H1 (cell line): ENCODE measurements at regions not wholly inside any gene's neighbourhood (a gene's known extent, or its start where the extent isn't known, plus 50 kb on each side); places are given as distances from the start of the nearest gene placed in this dataset.

Source experiments
- CTCF ChIA-PET: fragments of 300-600 bp; sonication (Branson Sonifier 250); formaldehyde crosslinking; loops from one replicate; lab custom pipeline; 2021; ENCODE audit not compliant: partially characterized antibody; lab: Charles Lee
- POLR2A ChIA-PET: fragments of 300-600 bp; sonication (Branson Sonifier 250); formaldehyde crosslinking; loops from one replicate; lab custom pipeline; 2021; ENCODE audit warnings: inconsistent platforms; ENCODE audit not compliant: partially characterized antibody; lab: Charles Lee
- DNase-seq, 2 experiments: peaks; one replicate each; pipeline versions ENCODE4 v3.0.0 to v3.0.0-alpha.2; 2010 to 2022; ENCODE audit warnings: low spot score in 2 of 2, low read depth in 1 of 2, mixed read lengths in 1 of 2
- FAIRE-seq: peaks from 2 replicates; lab custom pipeline; 2011; peaks lifted over from hg19 to GRCh38; lab: Jason Lieb, UNC
- H2AFZ ChIP-seq: 2 replicates; pipeline ENCODE4 v1.8.1; 2012; ENCODE audit warnings: low read length, inconsistent platforms
- H2AK5ac ChIP-seq: 2 replicates; pipeline ENCODE4 v1.6.1; 2013; ENCODE audit warnings: low read depth, low read length
- H2BK120ac ChIP-seq: replicated peaks from 2 replicates; pipeline ENCODE3; 2013; ENCODE audit warnings: low read depth, low read length, inconsistent platforms
- H2BK12ac ChIP-seq: 2 replicates; pipeline ENCODE4 v1.6.1; 2013; ENCODE audit warnings: low read depth, low read length
- H2BK15ac ChIP-seq: 2 replicates; pipeline ENCODE4 v1.6.1; 2013; ENCODE audit warnings: low read length
- H2BK20ac ChIP-seq: 2 replicates; pipeline ENCODE4 v1.6.1; 2013; ENCODE audit warnings: low read length
- H2BK5ac ChIP-seq: 2 replicates; pipeline ENCODE4 v1.6.1; 2013; ENCODE audit warnings: low read depth, low read length
- H3K14ac ChIP-seq: 2 replicates; pipeline ENCODE4 v1.6.1; 2013; ENCODE audit warnings: inconsistent platforms; ENCODE audit not compliant: insufficient read length
- H3K18ac ChIP-seq: 2 replicates; pipeline ENCODE4 v1.6.1; 2013; ENCODE audit warnings: low read length; ENCODE audit errors: extremely low read depth
- H3K23ac ChIP-seq: 2 replicates; pipeline ENCODE4 v1.6.1; 2013; ENCODE audit warnings: inconsistent platforms; ENCODE audit not compliant: insufficient read length
- H3K23me2 ChIP-seq: 2 replicates; pipeline ENCODE4 v1.6.1; 2013; ENCODE audit warnings: low read depth, low read length
- H3K27ac ChIP-seq: 2 replicates; pipeline ENCODE4 v1.6.1; 2011; ENCODE audit warnings: low read depth, low read length, inconsistent platforms
- H3K27me3 ChIP-seq, 4 experiments: replicated peaks in 1 of 4; 1 replicate in 1 of 4; 2 replicates in 3 of 4; pipeline versions ENCODE4 v1.6.1 to v1.8.1; 2011 to 2013; ENCODE audit warnings: low read length in 3 of 4, mild to moderate bottlenecking in 3 of 4, inconsistent platforms in 2 of 4, mixed read lengths in 2 of 4, moderate library complexity in 1 of 4; ENCODE audit not compliant: control insufficient read depth in 3 of 4, insufficient read depth in 3 of 4; ENCODE audit errors: extremely low read depth in 1 of 4
- H3K36me3 ChIP-seq, 4 experiments: 2 replicates each; pipeline versions ENCODE4 v1.6.1 to v1.8.1; 2011 to 2013; ENCODE audit warnings: mild to moderate bottlenecking in 4 of 4, low read length in 3 of 4, moderate library complexity in 2 of 4, control low read depth in 1 of 4, inconsistent platforms in 1 of 4; ENCODE audit not compliant: insufficient read depth in 4 of 4, control insufficient read depth in 2 of 4
- H3K4ac ChIP-seq: replicated peaks from 2 replicates; pipeline ENCODE3; 2013; ENCODE audit warnings: low read length, low read depth, mixed read lengths, inconsistent platforms; ENCODE audit not compliant: insufficient read length
- H3K4me1 ChIP-seq, 4 experiments: replicated peaks in 1 of 4; 1 replicate in 1 of 4; 2 replicates in 3 of 4; pipeline versions ENCODE4 v1.6.1 to v1.8.1; 2011 to 2013; ENCODE audit warnings: low read length in 3 of 4, inconsistent platforms in 2 of 4, mixed read lengths in 1 of 4; ENCODE audit not compliant: insufficient read depth in 4 of 4, control insufficient read depth in 3 of 4
- H3K4me2 ChIP-seq, 2 experiments: 2 replicates each; pipeline versions ENCODE4 v1.6.1 to v1.8.1; 2011 to 2013; ENCODE audit warnings: low read depth in 2 of 2, low read length in 2 of 2, control low read depth in 1 of 2, inconsistent platforms in 1 of 2, mild to moderate bottlenecking in 1 of 2; ENCODE audit not compliant: insufficient read depth in 1 of 2
- H3K4me3 ChIP-seq, 4 experiments: fragments of 200-600, 300-600 bp in 1 of 4; sonication (generic), shearing (Covaris generic), sonication (Bioruptor Twin) in 1 of 4; 2 replicates each; pipeline versions ENCODE4 v1.5.1 to v1.8.1; 2011 to 2016; ENCODE audit warnings: low read length in 4 of 4, low read depth in 3 of 4, control low read depth in 2 of 4, inconsistent platforms in 2 of 4, mild to moderate bottlenecking in 2 of 4, mixed read lengths in 1 of 4, moderate library complexity in 1 of 4; ENCODE audit not compliant: insufficient read depth in 2 of 4; ENCODE audit errors: extremely low read depth in 1 of 4
- H3K56ac ChIP-seq: replicated peaks from 2 replicates; pipeline ENCODE3; 2013; ENCODE audit warnings: low read depth, mild to moderate bottlenecking, mixed read lengths, low read length, inconsistent platforms; ENCODE audit not compliant: insufficient read length
- H3K79me1 ChIP-seq: 2 replicates; pipeline ENCODE4 v1.6.1; 2013; ENCODE audit warnings: low read depth, low read length, control low read depth
- H3K79me2 ChIP-seq, 2 experiments: 2 replicates each; pipeline versions ENCODE4 v1.6.1 to v1.8.1; 2012 to 2013; ENCODE audit warnings: low read length in 2 of 2, mild to moderate bottlenecking in 2 of 2, inconsistent platforms in 1 of 2; ENCODE audit not compliant: insufficient read depth in 2 of 2, control insufficient read depth in 1 of 2
- H3K9ac ChIP-seq, 4 experiments: replicated peaks in 1 of 4; 1 replicate in 1 of 4; 2 replicates in 3 of 4; pipeline versions ENCODE4 v1.6.1 to v1.8.1; 2011 to 2013; ENCODE audit warnings: low read depth in 3 of 4, low read length in 3 of 4, control low read depth in 2 of 4, mild to moderate bottlenecking in 2 of 4, moderate library complexity in 2 of 4, inconsistent platforms in 1 of 4; ENCODE audit errors: extremely low read depth in 1 of 4
- H3K9me3 ChIP-seq, 2 experiments: 2 replicates each; pipeline versions ENCODE4 v1.6.1 to v1.8.1; 2012 to 2013; ENCODE audit warnings: mild to moderate bottlenecking in 2 of 2, moderate library complexity in 2 of 2, control low read depth in 1 of 2, inconsistent platforms in 1 of 2, low read depth in 1 of 2, low read length in 1 of 2, mixed read lengths in 1 of 2; ENCODE audit not compliant: insufficient read depth in 2 of 2
- H4K20me1 ChIP-seq, 2 experiments: replicated peaks in 1 of 2; 2 replicates each; pipeline versions ENCODE3 to v1.8.1; 2011 to 2013; ENCODE audit warnings: inconsistent platforms in 2 of 2, low read length in 2 of 2, mild to moderate bottlenecking in 1 of 2; ENCODE audit not compliant: insufficient read depth in 2 of 2, control insufficient read depth in 1 of 2
- H4K5ac ChIP-seq: 2 replicates; pipeline ENCODE4 v1.6.1; 2013; ENCODE audit warnings: low read length, low read depth, mixed read lengths, inconsistent platforms; ENCODE audit not compliant: insufficient read length
- H4K8ac ChIP-seq: 2 replicates; pipeline ENCODE4 v1.8.0; 2013; ENCODE audit warnings: mild to moderate bottlenecking, moderate library complexity, low read length, inconsistent platforms; ENCODE audit not compliant: insufficient read depth; ENCODE audit errors: extremely low read depth
- H4K91ac ChIP-seq: replicated peaks from 2 replicates; pipeline ENCODE3; 2013; ENCODE audit warnings: low read length, mixed read lengths, inconsistent platforms; ENCODE audit not compliant: insufficient read length
- CBX5 ChIP-seq: fragments of 300-800, 300-1000 bp; sonication (generic); IDR thresholded peaks from 2 replicates; pipeline ENCODE4 v1.7.1; 2016; ENCODE audit warnings: antibody characterized with exemption, low read length, low read depth
- CEBPB ChIP-seq: IDR thresholded peaks from 2 replicates; pipeline ENCODE4 v1.6.1; 2012; ENCODE audit warnings: low read depth, low read length
- GTF2F1 ChIP-seq: IDR thresholded peaks from 2 replicates; pipeline ENCODE4 v1.6.1; 2012; ENCODE audit warnings: low read depth, low read length, improper control_type of control experiment, borderline replicate concordance
- HDAC6 ChIP-seq: IDR thresholded peaks from one replicate; pipeline ENCODE4 v1.7.1; 2012; ENCODE audit warnings: low read depth, mild to moderate bottlenecking, inconsistent platforms, low read length, moderate library complexity
- KDM4A ChIP-seq: IDR thresholded peaks from one replicate; pipeline ENCODE4 v1.7.1; 2012; ENCODE audit warnings: low read depth, mild to moderate bottlenecking, moderate library complexity, low read length, inconsistent platforms; ENCODE audit not compliant: severe bottlenecking
- NANOG ChIP-seq: IDR thresholded peaks from 2 replicates; pipeline ENCODE4 v1.6.1; 2011; ENCODE audit warnings: low read length, low read depth, mild to moderate bottlenecking, inconsistent platforms; ENCODE audit not compliant: insufficient read depth, poor library complexity, severe bottlenecking
- SIRT6 ChIP-seq: IDR thresholded peaks from one replicate; pipeline ENCODE4 v1.7.1; 2012; ENCODE audit warnings: low read length, inconsistent platforms
- SP4 ChIP-seq: IDR thresholded peaks from 2 replicates; pipeline ENCODE4 v1.6.1; 2012; ENCODE audit warnings: low read length, inconsistent platforms
- TAF7 ChIP-seq: optimal IDR thresholded peaks from 2 replicates; pipeline ENCODE3; 2011; ENCODE audit warnings: low read depth, mild to moderate bottlenecking, inconsistent platforms, low read length, moderate library complexity, borderline replicate concordance
- WGBS, 2 experiments: shearing (Covaris generic) in 1 of 2; methylation state at CpG; one replicate each; pipeline versions ENCODE4 v1.1.6 to v1.1.7; 2013 to 2015; ENCODE audit warnings: low lambda C conversion rate in 2 of 2, mixed read lengths in 2 of 2, inconsistent platforms in 1 of 2, low coverage in 1 of 2, missing lambda C conversion rate in 1 of 2; ENCODE audit not compliant: insufficient replicate concordance in 2 of 2, insufficient coverage in 1 of 2, insufficient read length in 1 of 2; ENCODE audit errors: extremely low coverage in 1 of 2, missing lambda C conversion rate in 1 of 2; 5-methylcytosine and 5-hydroxymethylcytosine counted together
- TF ChIP-seq, protein P1 (sequence below): IDR thresholded peaks from 2 replicates; pipeline ENCODE4 v1.6.1; 2012; ENCODE audit warnings: low read length, inconsistent platforms

DNA sequence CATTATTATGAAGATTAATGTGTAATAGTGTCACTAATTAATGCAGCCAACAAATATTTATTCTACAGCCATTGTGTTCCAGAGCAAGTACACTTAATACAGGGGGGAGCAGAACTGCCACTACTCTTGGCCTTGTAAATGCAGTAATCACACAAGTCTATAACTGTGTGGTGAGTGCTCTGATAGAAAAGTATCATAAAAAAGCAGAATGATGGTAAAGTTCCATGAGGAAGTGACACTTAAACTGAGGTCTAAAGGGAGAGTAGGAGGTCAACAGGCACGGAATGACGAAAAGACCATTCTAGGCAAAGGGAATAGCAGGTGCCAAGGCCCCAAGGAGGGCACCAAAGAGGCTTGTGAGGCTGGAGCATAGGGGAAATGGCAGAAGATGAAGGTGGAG lies 142.9 kb downstream of the OSTF1 start:
- Histone ChIP-seq H3K23ac (no peak overlapping the region), H3K27me3 (no peaks in the 10 kb centered on the region)
- TF ChIP-seq KDM4A (no peak), GTF2F1 (no peak), CEBPB (no peak), SP4 (no peak), SIRT6 (no peak), NANOG (no peak), CBX5 (no peak), HDAC6 (no peak), TAF7 (no peak)
- TF ChIP-seq, protein P1, sequence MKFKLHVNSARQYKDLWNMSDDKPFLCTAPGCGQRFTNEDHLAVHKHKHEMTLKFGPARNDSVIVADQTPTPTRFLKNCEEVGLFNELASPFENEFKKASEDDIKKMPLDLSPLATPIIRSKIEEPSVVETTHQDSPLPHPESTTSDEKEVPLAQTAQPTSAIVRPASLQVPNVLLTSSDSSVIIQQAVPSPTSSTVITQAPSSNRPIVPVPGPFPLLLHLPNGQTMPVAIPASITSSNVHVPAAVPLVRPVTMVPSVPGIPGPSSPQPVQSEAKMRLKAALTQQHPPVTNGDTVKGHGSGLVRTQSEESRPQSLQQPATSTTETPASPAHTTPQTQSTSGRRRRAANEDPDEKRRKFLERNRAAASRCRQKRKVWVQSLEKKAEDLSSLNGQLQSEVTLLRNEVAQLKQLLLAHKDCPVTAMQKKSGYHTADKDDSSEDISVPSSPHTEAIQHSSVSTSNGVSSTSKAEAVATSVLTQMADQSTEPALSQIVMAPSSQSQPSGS, result no peak
- TF ChIP-seq, all 59 proteins: peak for 0
- Histone ChIP-seq H2BK20ac (no peak overlapping the region), H2AK5ac (no peak overlapping the region), H3K23me2 (no peaks in the 10 kb centered on the region), H3K18ac (no peak overlapping the region), H3K4me3 (no peak overlapping the region), H4K5ac (no peak overlapping the region), H3K4me2 (no peak overlapping the region), H4K8ac (no peak overlapping the region), H3K9me3 (peaks cover 20 to 29% of the 10 kb centered on the region in 2 experiments; a peak in 3 of 4 replicates), H4K91ac (no peak overlapping the region), H2BK5ac (no peak overlapping the region), H3K36me3 (no peaks in the 10 kb centered on the region; a peak in 2 of 8 replicates), H3K79me1 (no peaks in the 10 kb centered on the region), H4K20me1 (no peaks in the 10 kb centered on the region), H2BK120ac (no peak overlapping the region), H3K9ac (no peak overlapping the region), H3K14ac (no peak overlapping the region), H3K27ac (no peak overlapping the region), H2BK12ac (no peak overlapping the region), H3K4ac (no peak overlapping the region), H2AFZ (no peak overlapping the region), H3K4me1 (no peaks in the 10 kb centered on the region), H3K79me2 (no peaks in the 10 kb centered on the region), H3K56ac (no peak overlapping the region), H2BK15ac (no peak overlapping the region)
- ChIA-PET POLR2A (no interaction called here), CTCF (no interaction called here)
- FAIRE-seq (no peak), DNase-seq (no peak)
- WGBS, 2 experiments, result 85% methylated on average over 2 of the region's 2 CpGs; no CpG with 5 or more reads in 1 of the 2 experiments
